H1 (cell line): ENCODE measurements at regions not wholly inside any gene's neighbourhood (a gene's known extent, or its start where the extent isn't known, plus 50 kb on each side); places are given as distances from the start of the nearest gene placed in this dataset.

ENCODE experiments used
- CTCF ChIA-PET: fragments of 300-600 bp; sonication (Branson Sonifier 250); formaldehyde crosslinking; loops from one replicate; lab custom pipeline; 2021; ENCODE audit not compliant: partially characterized antibody; lab: Charles Lee
- POLR2A ChIA-PET: fragments of 300-600 bp; sonication (Branson Sonifier 250); formaldehyde crosslinking; loops from one replicate; lab custom pipeline; 2021; ENCODE audit warnings: inconsistent platforms; ENCODE audit not compliant: partially characterized antibody; lab: Charles Lee
- DNase-seq, 2 experiments: peaks; one replicate each; pipeline versions ENCODE4 v3.0.0 to v3.0.0-alpha.2; 2010 to 2022; ENCODE audit warnings: low spot score in 2 of 2, low read depth in 1 of 2, mixed read lengths in 1 of 2
- FAIRE-seq: peaks from 2 replicates; lab custom pipeline; 2011; peaks lifted over from hg19 to GRCh38; lab: Jason Lieb, UNC
- H2AFZ ChIP-seq: 2 replicates; pipeline ENCODE4 v1.8.1; 2012; ENCODE audit warnings: low read length, inconsistent platforms
- H2AK5ac ChIP-seq: 2 replicates; pipeline ENCODE4 v1.6.1; 2013; ENCODE audit warnings: low read depth, low read length
- H2BK120ac ChIP-seq: replicated peaks from 2 replicates; pipeline ENCODE3; 2013; ENCODE audit warnings: low read depth, low read length, inconsistent platforms
- H2BK12ac ChIP-seq: 2 replicates; pipeline ENCODE4 v1.6.1; 2013; ENCODE audit warnings: low read depth, low read length
- H2BK15ac ChIP-seq: 2 replicates; pipeline ENCODE4 v1.6.1; 2013; ENCODE audit warnings: low read length
- H2BK20ac ChIP-seq: 2 replicates; pipeline ENCODE4 v1.6.1; 2013; ENCODE audit warnings: low read length
- H2BK5ac ChIP-seq: 2 replicates; pipeline ENCODE4 v1.6.1; 2013; ENCODE audit warnings: low read depth, low read length
- H3K14ac ChIP-seq: 2 replicates; pipeline ENCODE4 v1.6.1; 2013; ENCODE audit warnings: inconsistent platforms; ENCODE audit not compliant: insufficient read length
- H3K18ac ChIP-seq: 2 replicates; pipeline ENCODE4 v1.6.1; 2013; ENCODE audit warnings: low read length; ENCODE audit errors: extremely low read depth
- H3K23ac ChIP-seq: 2 replicates; pipeline ENCODE4 v1.6.1; 2013; ENCODE audit warnings: inconsistent platforms; ENCODE audit not compliant: insufficient read length
- H3K23me2 ChIP-seq: 2 replicates; pipeline ENCODE4 v1.6.1; 2013; ENCODE audit warnings: low read depth, low read length
- H3K27ac ChIP-seq: 2 replicates; pipeline ENCODE4 v1.6.1; 2011; ENCODE audit warnings: low read depth, low read length, inconsistent platforms
- H3K27me3 ChIP-seq, 4 experiments: replicated peaks in 1 of 4; 1 replicate in 1 of 4; 2 replicates in 3 of 4; pipeline versions ENCODE4 v1.6.1 to v1.8.1; 2011 to 2013; ENCODE audit warnings: low read length in 3 of 4, mild to moderate bottlenecking in 3 of 4, inconsistent platforms in 2 of 4, mixed read lengths in 2 of 4, moderate library complexity in 1 of 4; ENCODE audit not compliant: control insufficient read depth in 3 of 4, insufficient read depth in 3 of 4; ENCODE audit errors: extremely low read depth in 1 of 4
- H3K36me3 ChIP-seq, 4 experiments: 2 replicates each; pipeline versions ENCODE4 v1.6.1 to v1.8.1; 2011 to 2013; ENCODE audit warnings: mild to moderate bottlenecking in 4 of 4, low read length in 3 of 4, moderate library complexity in 2 of 4, control low read depth in 1 of 4, inconsistent platforms in 1 of 4; ENCODE audit not compliant: insufficient read depth in 4 of 4, control insufficient read depth in 2 of 4
- H3K4ac ChIP-seq: replicated peaks from 2 replicates; pipeline ENCODE3; 2013; ENCODE audit warnings: low read length, low read depth, mixed read lengths, inconsistent platforms; ENCODE audit not compliant: insufficient read length
- H3K4me1 ChIP-seq, 4 experiments: replicated peaks in 1 of 4; 1 replicate in 1 of 4; 2 replicates in 3 of 4; pipeline versions ENCODE4 v1.6.1 to v1.8.1; 2011 to 2013; ENCODE audit warnings: low read length in 3 of 4, inconsistent platforms in 2 of 4, mixed read lengths in 1 of 4; ENCODE audit not compliant: insufficient read depth in 4 of 4, control insufficient read depth in 3 of 4
- H3K4me2 ChIP-seq, 2 experiments: 2 replicates each; pipeline versions ENCODE4 v1.6.1 to v1.8.1; 2011 to 2013; ENCODE audit warnings: low read depth in 2 of 2, low read length in 2 of 2, control low read depth in 1 of 2, inconsistent platforms in 1 of 2, mild to moderate bottlenecking in 1 of 2; ENCODE audit not compliant: insufficient read depth in 1 of 2
- H3K4me3 ChIP-seq, 4 experiments: fragments of 200-600, 300-600 bp in 1 of 4; sonication (generic), shearing (Covaris generic), sonication (Bioruptor Twin) in 1 of 4; 2 replicates each; pipeline versions ENCODE4 v1.5.1 to v1.8.1; 2011 to 2016; ENCODE audit warnings: low read length in 4 of 4, low read depth in 3 of 4, control low read depth in 2 of 4, inconsistent platforms in 2 of 4, mild to moderate bottlenecking in 2 of 4, mixed read lengths in 1 of 4, moderate library complexity in 1 of 4; ENCODE audit not compliant: insufficient read depth in 2 of 4; ENCODE audit errors: extremely low read depth in 1 of 4
- H3K56ac ChIP-seq: replicated peaks from 2 replicates; pipeline ENCODE3; 2013; ENCODE audit warnings: low read depth, mild to moderate bottlenecking, mixed read lengths, low read length, inconsistent platforms; ENCODE audit not compliant: insufficient read length
- H3K79me1 ChIP-seq: 2 replicates; pipeline ENCODE4 v1.6.1; 2013; ENCODE audit warnings: low read depth, low read length, control low read depth
- H3K79me2 ChIP-seq, 2 experiments: 2 replicates each; pipeline versions ENCODE4 v1.6.1 to v1.8.1; 2012 to 2013; ENCODE audit warnings: low read length in 2 of 2, mild to moderate bottlenecking in 2 of 2, inconsistent platforms in 1 of 2; ENCODE audit not compliant: insufficient read depth in 2 of 2, control insufficient read depth in 1 of 2
- H3K9ac ChIP-seq, 4 experiments: replicated peaks in 1 of 4; 1 replicate in 1 of 4; 2 replicates in 3 of 4; pipeline versions ENCODE4 v1.6.1 to v1.8.1; 2011 to 2013; ENCODE audit warnings: low read depth in 3 of 4, low read length in 3 of 4, control low read depth in 2 of 4, mild to moderate bottlenecking in 2 of 4, moderate library complexity in 2 of 4, inconsistent platforms in 1 of 4; ENCODE audit errors: extremely low read depth in 1 of 4
- H3K9me3 ChIP-seq, 2 experiments: 2 replicates each; pipeline versions ENCODE4 v1.6.1 to v1.8.1; 2012 to 2013; ENCODE audit warnings: mild to moderate bottlenecking in 2 of 2, moderate library complexity in 2 of 2, control low read depth in 1 of 2, inconsistent platforms in 1 of 2, low read depth in 1 of 2, low read length in 1 of 2, mixed read lengths in 1 of 2; ENCODE audit not compliant: insufficient read depth in 2 of 2
- H4K20me1 ChIP-seq, 2 experiments: replicated peaks in 1 of 2; 2 replicates each; pipeline versions ENCODE3 to v1.8.1; 2011 to 2013; ENCODE audit warnings: inconsistent platforms in 2 of 2, low read length in 2 of 2, mild to moderate bottlenecking in 1 of 2; ENCODE audit not compliant: insufficient read depth in 2 of 2, control insufficient read depth in 1 of 2
- H4K5ac ChIP-seq: 2 replicates; pipeline ENCODE4 v1.6.1; 2013; ENCODE audit warnings: low read length, low read depth, mixed read lengths, inconsistent platforms; ENCODE audit not compliant: insufficient read length
- H4K8ac ChIP-seq: 2 replicates; pipeline ENCODE4 v1.8.0; 2013; ENCODE audit warnings: mild to moderate bottlenecking, moderate library complexity, low read length, inconsistent platforms; ENCODE audit not compliant: insufficient read depth; ENCODE audit errors: extremely low read depth
- H4K91ac ChIP-seq: replicated peaks from 2 replicates; pipeline ENCODE3; 2013; ENCODE audit warnings: low read length, mixed read lengths, inconsistent platforms; ENCODE audit not compliant: insufficient read length
- CBX8 ChIP-seq: fragments of 300-800, 300-1000 bp; sonication (generic); IDR thresholded peaks from 2 replicates; pipeline ENCODE4 v1.7.1; 2016; ENCODE audit warnings: low read depth, low read length, borderline replicate concordance
- FOSL1 ChIP-seq: IDR thresholded peaks from 2 replicates; pipeline ENCODE4 v1.6.1; 2011; ENCODE audit warnings: mild to moderate bottlenecking, low read depth, low read length, moderate library complexity; ENCODE audit not compliant: insufficient read depth
- NANOG ChIP-seq: IDR thresholded peaks from 2 replicates; pipeline ENCODE4 v1.6.1; 2011; ENCODE audit warnings: low read length, low read depth, mild to moderate bottlenecking, inconsistent platforms; ENCODE audit not compliant: insufficient read depth, poor library complexity, severe bottlenecking
- RXRA ChIP-seq: IDR thresholded peaks from 2 replicates; pipeline ENCODE4 v1.6.1; 2011; ENCODE audit warnings: low read depth, mild to moderate bottlenecking, low read length, moderate library complexity; ENCODE audit not compliant: insufficient read depth
- SP1 ChIP-seq: IDR thresholded peaks from 2 replicates; pipeline ENCODE4 v1.6.1; 2011; ENCODE audit warnings: low read depth, low read length
- SP2 ChIP-seq: IDR thresholded peaks from 2 replicates; pipeline ENCODE4 v1.6.1; 2012; ENCODE audit warnings: mild to moderate bottlenecking, low read length, inconsistent platforms
- TCF12 ChIP-seq: IDR thresholded peaks from 2 replicates; pipeline ENCODE4 v1.6.1; 2011; ENCODE audit warnings: low read depth, mild to moderate bottlenecking, low read length
- WGBS, 2 experiments: shearing (Covaris generic) in 1 of 2; methylation state at CpG; one replicate each; pipeline versions ENCODE4 v1.1.6 to v1.1.7; 2013 to 2015; ENCODE audit warnings: low lambda C conversion rate in 2 of 2, mixed read lengths in 2 of 2, inconsistent platforms in 1 of 2, low coverage in 1 of 2, missing lambda C conversion rate in 1 of 2; ENCODE audit not compliant: insufficient replicate concordance in 2 of 2, insufficient coverage in 1 of 2, insufficient read length in 1 of 2; ENCODE audit errors: extremely low coverage in 1 of 2, missing lambda C conversion rate in 1 of 2; 5-methylcytosine and 5-hydroxymethylcytosine counted together

DNA sequence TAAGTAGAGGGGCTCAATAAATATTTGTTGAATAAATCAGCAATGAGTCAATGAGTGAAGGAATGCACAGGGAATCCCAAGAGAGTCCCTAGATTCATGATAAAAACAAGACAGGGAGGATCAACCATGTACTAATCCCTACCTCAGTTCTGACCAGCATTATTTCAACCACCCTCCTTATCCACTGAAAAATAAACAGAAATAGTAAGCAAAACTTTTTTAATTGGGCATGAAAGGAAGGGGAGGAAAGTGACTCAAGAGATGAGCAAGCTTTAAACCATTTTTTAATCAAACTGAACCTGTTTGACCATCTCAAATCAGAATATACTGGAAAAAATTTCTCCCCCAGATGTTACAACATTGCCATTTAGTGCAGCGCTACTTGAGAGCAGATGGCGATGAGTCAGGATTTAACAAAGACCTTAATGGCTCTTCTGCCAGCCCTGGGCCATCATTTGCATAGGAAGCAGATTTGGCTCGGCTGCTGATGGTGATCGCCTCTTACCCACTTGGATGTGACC is 194.8 kb upstream of the SLC30A5 start:
- Histone ChIP-seq H2BK20ac (no peak overlapping the region), H3K23me2 (no peaks in the 10 kb centered on the region), H3K4me3 (no peak overlapping the region), H3K4ac (peak overlapping the region; percentile 19), H2AFZ (0 out of 2 replicates have a peak overlapping the region, but pooled peaks have one; percentile 5), H3K36me3 (no peaks in the 10 kb centered on the region), H4K91ac (no peak overlapping the region), H2BK5ac (no peak overlapping the region), H2BK12ac (no peak overlapping the region), H3K4me2 (no peak overlapping the region), H3K27ac (no peak overlapping the region), H3K23ac (no peak overlapping the region), H4K8ac (no peak overlapping the region), H3K14ac (no peak overlapping the region), H3K9me3 (no peaks in the 10 kb centered on the region), H2BK120ac (peak overlapping the region; percentile 35), H4K20me1 (no peaks in the 10 kb centered on the region), H3K18ac (no peak overlapping the region), H3K79me2 (no peaks in the 10 kb centered on the region), H3K79me1 (no peaks in the 10 kb centered on the region), H3K27me3 (no peaks in the 10 kb centered on the region), H2BK15ac (no peak overlapping the region), H4K5ac (no peak overlapping the region), H2AK5ac (no peak overlapping the region), H3K56ac (no peak overlapping the region), H3K9ac (no peak overlapping the region), H3K4me1 (no peaks in the 10 kb centered on the region; a peak in 1 of 7 replicates)
- FAIRE-seq (no peak), DNase-seq (peak in 1 of 2 experiments; percentile 19)
- ChIA-PET POLR2A (no interaction called here), CTCF (interaction anchor here (1.4 kb wide), 1 partner anchor 62 kb away, joined by 3 read pairs; no protein-coding TSS in a partner anchor)
- 76% methylated on average over 4 of the region's 4 CpGs; no CpG with 5 or more reads in 1 of the 2 experiments for WGBS, 2 experiments
- peak; percentile 61 for TF ChIP-seq NANOG
- no peak for TF ChIP-seq CBX8
- TF ChIP-seq TCF12: 0 out of 2 replicates have a peak, but pooled peaks have one; percentile 30
- TF ChIP-seq RXRA: no peak
- no peak for TF ChIP-seq FOSL1
- no peak for TF ChIP-seq SP1
- TF ChIP-seq SP2: no peak
